WERI-Rb-1 (cell line): ENCODE measurements at regions not wholly inside any gene's neighbourhood (a gene's known extent, or its start where the extent isn't known, plus 50 kb on each side); places are given as distances from the start of the nearest gene placed in this dataset.

Experiments used
- DNase-seq: peaks from one replicate; pipeline ENCODE4 v3.0.0-alpha.2; 2020
- H3K27ac ChIP-seq: fragments of 250-450 bp; sonication (Bioruptor Pico); 2 replicates; pipeline ENCODE4 v1.5.1; 2020; ENCODE audit warnings: mild to moderate bottlenecking, moderate library complexity
- H3K27me3 ChIP-seq: fragments of 250-450 bp; sonication (Bioruptor Pico); 2 replicates; pipeline ENCODE4 v1.5.1; 2021; ENCODE audit warnings: mild to moderate bottlenecking, low read depth, moderate library complexity; ENCODE audit not compliant: insufficient read depth, severe bottlenecking
- H3K36me3 ChIP-seq: fragments of 250-450 bp; sonication (Bioruptor Pico); 2 replicates; pipeline ENCODE4 v1.5.1; 2020; ENCODE audit warnings: mild to moderate bottlenecking, moderate library complexity
- H3K4me3 ChIP-seq: 2 replicates; pipeline ENCODE4 v1.5.1; 2011; ENCODE audit warnings: low read depth, mild to moderate bottlenecking, control low read depth, low read length
- H3K9me3 ChIP-seq: fragments of 250-450 bp; sonication (Bioruptor Pico); 2 replicates; pipeline ENCODE4 v1.5.1; 2021; ENCODE audit warnings: mild to moderate bottlenecking, moderate library complexity; ENCODE audit not compliant: severe bottlenecking
- CTCF ChIP-seq: IDR thresholded peaks from 2 replicates; pipeline ENCODE4 v1.5.1; 2011; ENCODE audit warnings: low read depth, mild to moderate bottlenecking, control low read depth, inconsistent platforms, low read length

GRCh38 chr20:6245436-6245835 lies 122.6 kb upstream of the FERMT1 start:
- Histone ChIP-seq H3K9me3 (no peaks in the 10 kb centered on the region), H3K4me3 (no peak overlapping the region), H3K27me3 (peaks cover 24% of the 10 kb centered on the region), H3K36me3 (no peaks in the 10 kb centered on the region), H3K27ac (no peak overlapping the region)
- TF ChIP-seq CTCF, result no peak
- DNase-seq, result no peak

GRCh38 chr20:6241591-6241990 lies 118.8 kb upstream of the FERMT1 start:
- Histone ChIP-seq H3K36me3 (no peaks in the 10 kb centered on the region), H3K27me3 (peaks cover 36% of the 10 kb centered on the region), H3K4me3 (no peak overlapping the region), H3K27ac (no peak overlapping the region), H3K9me3 (no peaks in the 10 kb centered on the region)
- no peak for TF ChIP-seq CTCF
- no peak for DNase-seq

- no peaks in the 10 kb centered on the region for H3K9me3 ChIP-seq
- H3K27me3 ChIP-seq, result peaks cover 41% of the 10 kb centered on the region
- H3K36me3 ChIP-seq, result no peaks in the 10 kb centered on the region
- TF ChIP-seq CTCF, result no peak
- no peak for DNase-seq
- no peak overlapping the region for H3K4me3 ChIP-seq
- H3K27ac ChIP-seq, result no peak overlapping the region
Measured at GRCh38 chr20:6240059-6240458, 117.2 kb upstream of the FERMT1 start.

- peaks cover 45% of the 10 kb centered on the region for H3K27me3 ChIP-seq
- H3K9me3 ChIP-seq, result no peaks in the 10 kb centered on the region
- DNase-seq, result no peak
- H3K27ac ChIP-seq, result no peak overlapping the region
- H3K4me3 ChIP-seq, result no peak overlapping the region
- TF ChIP-seq CTCF, result no peak
- no peaks in the 10 kb centered on the region for H3K36me3 ChIP-seq
Measured at GRCh38 chr20:6238421-6238820, 115.6 kb upstream of the FERMT1 start.

GRCh38 chr20:6235510-6235909 lies 112.7 kb upstream of the FERMT1 start:
- no peak for DNase-seq
- no peak overlapping the region for H3K4me3 ChIP-seq
- no peaks in the 10 kb centered on the region for H3K36me3 ChIP-seq
- no peak for TF ChIP-seq CTCF
- H3K27me3 ChIP-seq, result peaks cover 44% of the 10 kb centered on the region
- no peak overlapping the region for H3K27ac ChIP-seq
- no peaks in the 10 kb centered on the region for H3K9me3 ChIP-seq

GRCh38 chr20:6232436-6232835 lies 109.6 kb upstream of the FERMT1 start:
- DNase-seq, result no peak
- Histone ChIP-seq H3K9me3 (no peaks in the 10 kb centered on the region), H3K27me3 (peaks cover 36% of the 10 kb centered on the region), H3K27ac (no peak overlapping the region), H3K36me3 (no peaks in the 10 kb centered on the region), H3K4me3 (no peak overlapping the region)
- TF ChIP-seq CTCF, result no peak
